NCI-H82 (cell line): ENCODE measurements at regions not wholly inside any gene's neighbourhood (a gene's known extent, or its start where the extent isn't known, plus 50 kb on each side); places are given as distances from the start of the nearest gene placed in this dataset.
A peak's percentile ranks its signal among the peaks of the same experiment; 100 is the strongest.
"Not testable (repeated sequence)": the region's sequence is repeated elsewhere in the genome, so short reads cannot be mapped to it uniquely, and the experiment has no call there.

Source experiments
- DNase-seq: peaks from one replicate; lab custom pipeline; 2025; lab: John Stamatoyannopoulos, UW

DNA sequence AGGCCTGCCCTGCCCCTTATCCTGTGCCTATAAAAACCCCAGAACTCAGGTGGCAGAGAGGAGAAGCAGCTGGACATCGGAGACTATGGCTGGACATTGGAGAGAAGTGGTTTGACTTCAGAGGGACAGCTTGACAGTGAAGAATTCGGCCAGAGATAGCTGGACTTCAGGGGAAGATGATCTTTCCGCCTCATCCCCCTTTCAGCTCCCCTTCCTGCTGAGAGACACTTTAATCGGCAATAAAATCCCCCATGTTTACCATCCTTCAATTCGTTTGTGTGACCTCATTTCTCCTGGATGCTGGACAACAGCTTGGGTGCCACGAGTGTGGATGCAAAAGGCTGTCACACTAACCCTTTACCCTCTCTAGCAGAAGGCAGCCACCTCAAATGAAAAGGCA, 134.1 kb upstream of the TUT7 start:
- DNase-seq = no peak

- DNase-seq = no peak
These were observed 133.6 kb upstream of the TUT7 start for GRCh38 chr9:86487838-86488233.

DNA sequence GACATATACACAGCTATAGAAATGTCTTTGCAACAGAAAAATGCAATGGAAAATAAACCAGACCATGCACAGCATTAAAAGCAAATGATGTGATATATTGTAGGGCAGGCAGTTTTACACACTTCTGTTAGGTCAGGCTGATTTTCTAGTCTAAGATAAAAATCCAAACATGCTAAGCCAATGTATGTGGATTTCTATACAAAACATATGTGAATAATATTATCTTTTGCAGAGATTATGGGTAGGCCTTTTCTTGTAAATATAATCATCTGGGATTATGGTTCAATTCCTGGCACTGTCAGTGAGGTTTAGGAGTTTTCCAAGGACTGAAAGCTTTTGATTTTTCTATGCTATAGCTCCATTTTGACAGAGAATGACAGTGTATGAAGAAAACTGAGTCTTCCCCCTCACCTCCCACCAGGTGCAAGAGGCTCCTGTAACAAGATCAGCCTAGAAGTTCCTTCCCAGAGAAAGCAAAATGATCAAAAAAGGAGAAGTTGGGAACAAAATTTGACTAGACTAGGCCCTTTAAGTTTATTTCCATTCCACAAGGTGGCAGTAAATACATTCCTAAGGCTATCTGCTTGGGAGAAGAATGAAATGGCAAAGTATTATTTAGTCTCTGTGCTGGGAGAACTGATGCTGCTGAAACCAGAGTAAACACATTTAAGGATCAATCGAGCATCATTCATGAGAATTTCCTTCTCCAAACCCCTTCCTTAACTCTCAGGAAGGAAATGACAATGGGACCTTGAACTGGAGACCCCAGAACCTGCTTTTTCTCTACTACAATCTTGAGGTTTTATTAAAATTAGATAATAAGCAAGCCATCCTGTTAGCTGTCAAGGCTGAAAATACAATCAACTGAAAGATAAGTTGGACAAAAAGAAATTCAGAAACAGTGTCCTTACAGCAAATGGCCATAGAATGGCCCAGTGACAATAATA, 133.0 kb upstream of the TUT7 start:
- DNase-seq = peak; percentile 47

DNA sequence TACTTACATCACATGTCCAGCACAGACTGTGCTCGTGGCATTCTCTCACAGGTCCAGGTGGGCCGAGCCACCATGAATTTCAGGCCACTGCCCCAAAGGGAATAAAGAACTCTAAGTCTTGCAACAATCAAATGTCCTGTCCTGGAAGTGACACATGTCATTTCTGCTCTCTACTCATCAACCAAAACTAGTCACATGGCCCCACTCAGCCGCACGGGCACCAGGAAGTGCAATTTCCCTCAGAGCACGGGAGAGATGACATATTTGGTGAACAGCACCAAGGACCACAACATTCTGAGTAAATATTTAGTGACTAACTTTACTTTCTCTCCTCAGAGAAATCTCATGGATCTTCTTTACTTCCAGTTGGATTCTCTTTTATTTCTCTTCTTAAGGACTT, 131.1 kb upstream of the TUT7 start:
- no peak for DNase-seq

- DNase-seq = no peak
These were observed 129.3 kb upstream of the TUT7 start for GRCh38 chr9:86483496-86483895.

GRCh38 chr9:86481466-86481865, 127.3 kb upstream of the TUT7 start:
- no peak for DNase-seq

- not testable (repeated sequence) for DNase-seq
These were observed 121.0 kb upstream of the TUT7 start for GRCh38 chr9:86475255-86475654.

- no peak for DNase-seq
These were observed 117.1 kb upstream of the TUT7 start for GRCh38 chr9:86471171-86471815.

GRCh38 chr9:86470326-86470725, 116.1 kb upstream of the TUT7 start:
- no peak for DNase-seq

GRCh38 chr9:86469476-86470250, 115.5 kb upstream of the TUT7 start:
- DNase-seq = no peak

- no peak for DNase-seq
These were observed 110.0 kb upstream of the TUT7 start for GRCh38 chr9:86464242-86464641.

GRCh38 chr9:86460216-86461002, 106.2 kb upstream of the TUT7 start:
- DNase-seq = no peak

DNA sequence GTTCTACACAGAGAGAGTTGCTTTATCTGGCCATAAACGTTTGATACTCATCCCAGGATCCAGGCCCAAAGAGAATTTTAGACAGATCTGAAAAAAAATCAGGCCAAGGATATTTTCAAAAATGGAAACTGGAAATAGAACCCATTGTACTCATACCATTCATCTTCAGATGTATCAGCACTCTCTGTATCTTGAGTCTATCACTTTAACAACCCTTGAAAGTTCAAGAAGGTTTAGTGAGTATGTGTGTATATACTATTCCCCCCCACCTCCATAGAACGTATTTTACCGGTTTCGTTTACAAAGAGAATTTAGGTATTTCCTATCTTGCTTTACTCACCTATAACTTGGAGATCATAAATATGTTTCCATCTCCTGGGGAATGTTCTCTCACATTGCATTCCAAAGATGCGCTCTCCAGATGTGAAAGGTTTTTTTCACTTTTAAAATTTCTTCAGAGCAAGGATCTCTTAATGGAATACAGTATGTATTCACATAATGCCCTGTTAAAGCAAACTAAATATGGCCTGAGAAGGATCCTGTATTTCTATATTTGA, 105.5 kb upstream of the TUT7 start:
- DNase-seq = no peak

DNA sequence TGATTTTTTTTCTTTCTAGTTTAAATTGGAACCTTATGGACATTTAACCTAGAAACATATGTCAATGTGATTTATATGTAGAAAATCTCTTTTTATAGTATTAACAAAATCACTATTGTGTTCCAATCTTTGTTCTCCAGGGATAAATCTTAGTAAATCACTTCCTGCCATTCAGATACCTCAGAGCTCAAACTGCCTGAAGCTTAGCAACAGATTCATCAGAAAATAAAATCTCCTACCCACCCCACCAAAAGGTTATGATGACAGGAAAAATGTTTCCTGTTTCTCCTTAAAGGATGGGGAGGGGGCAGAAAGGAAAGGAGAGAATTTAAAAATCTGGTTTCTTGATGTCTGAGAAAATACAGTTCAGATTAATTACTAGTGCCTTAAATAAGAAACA, 105.0 kb upstream of the TUT7 start:
- DNase-seq = no peak

DNA sequence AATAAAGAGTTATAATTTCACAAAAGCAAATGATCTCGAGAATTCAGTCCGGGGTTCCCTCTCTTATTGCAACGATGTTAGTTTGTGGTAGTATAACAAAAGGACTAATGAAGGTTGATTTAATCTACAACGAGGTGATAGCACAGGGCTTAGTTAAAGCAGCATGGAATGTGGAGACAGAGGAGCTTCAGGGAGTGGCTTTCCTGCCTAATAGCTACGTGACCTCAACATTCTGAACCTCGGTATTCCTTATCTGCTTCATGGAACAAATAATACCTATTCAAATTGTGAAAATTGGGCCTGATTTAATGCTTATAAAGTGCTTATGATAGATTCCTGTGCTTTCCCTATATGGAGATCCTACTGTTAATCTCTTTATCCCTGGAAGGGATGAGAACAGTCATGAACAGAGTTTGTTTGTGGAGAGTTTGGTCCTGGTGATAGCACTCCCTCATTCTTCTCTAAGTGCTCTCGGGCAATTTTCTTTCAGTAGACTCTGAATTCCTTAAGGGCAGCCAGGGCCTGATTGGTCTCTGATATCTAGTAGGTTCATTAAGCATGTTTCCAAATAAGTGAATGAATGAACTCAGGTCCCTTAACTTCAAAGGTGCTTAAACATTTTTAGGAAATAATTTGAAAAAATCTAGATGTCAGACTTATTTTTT, 104.1 kb upstream of the TUT7 start:
- DNase-seq = no peak

DNA sequence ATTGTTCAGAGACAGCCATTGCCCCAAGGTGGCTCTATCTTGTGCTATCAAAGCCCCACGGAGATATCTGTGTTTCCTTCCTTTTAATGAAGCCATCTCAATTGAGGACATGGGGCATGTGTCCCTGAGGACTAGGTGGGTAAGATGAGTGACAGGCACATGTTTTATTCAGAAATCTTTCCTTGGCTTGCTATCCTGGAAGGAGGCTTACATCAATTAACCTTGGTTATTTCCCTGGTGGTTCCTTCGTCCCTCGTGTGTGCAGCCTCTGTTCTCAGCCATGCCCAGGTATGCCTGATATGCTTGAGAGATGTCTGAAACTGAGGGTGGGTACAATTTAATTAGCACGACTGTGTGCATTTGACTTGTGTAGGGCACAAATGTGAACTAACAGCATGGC, 102.2 kb upstream of the TUT7 start:
- no peak for DNase-seq

DNA sequence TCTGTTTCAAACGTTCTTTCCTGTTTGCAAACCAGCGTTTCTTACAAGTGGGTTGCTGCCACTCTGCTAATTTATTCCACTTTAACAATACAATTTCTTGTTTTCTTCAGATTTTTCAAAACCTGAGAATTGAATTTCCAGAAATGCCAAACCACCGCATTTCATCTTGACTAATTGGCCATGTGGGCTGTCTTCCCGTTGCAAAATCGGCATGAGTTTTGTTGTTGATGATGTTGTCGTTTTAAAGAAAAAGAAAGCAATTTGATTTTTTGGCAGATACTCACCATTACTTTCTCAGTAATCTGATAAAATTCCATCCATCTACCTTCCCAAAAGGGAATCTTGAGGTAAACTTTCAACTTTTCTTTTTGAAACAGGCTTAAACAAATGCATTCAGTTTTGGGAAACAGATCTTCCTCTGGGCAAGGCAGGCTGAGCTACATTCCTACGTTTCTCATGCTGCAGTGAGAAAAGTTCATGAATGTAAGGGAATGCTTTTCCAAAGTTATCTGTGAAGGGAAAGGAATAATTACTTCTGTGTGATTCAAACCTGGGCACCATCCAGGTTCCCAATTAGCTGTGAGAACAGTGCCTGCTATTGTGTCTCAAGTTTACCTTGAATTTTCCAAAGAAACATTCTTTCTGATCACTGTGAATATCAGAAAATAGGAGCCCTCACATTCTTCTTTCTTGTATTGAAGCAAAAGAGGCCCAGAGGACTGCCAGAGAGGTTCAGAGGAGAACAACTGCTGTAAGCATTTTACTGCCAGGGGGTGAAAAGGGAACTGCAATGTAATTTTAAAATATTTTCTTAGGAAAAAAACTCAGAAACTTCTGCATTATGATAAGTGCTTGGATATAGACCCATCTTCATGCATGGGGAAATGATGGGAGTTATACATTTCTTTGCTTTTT, 100.7 kb upstream of the TUT7 start:
- no peak for DNase-seq

DNA sequence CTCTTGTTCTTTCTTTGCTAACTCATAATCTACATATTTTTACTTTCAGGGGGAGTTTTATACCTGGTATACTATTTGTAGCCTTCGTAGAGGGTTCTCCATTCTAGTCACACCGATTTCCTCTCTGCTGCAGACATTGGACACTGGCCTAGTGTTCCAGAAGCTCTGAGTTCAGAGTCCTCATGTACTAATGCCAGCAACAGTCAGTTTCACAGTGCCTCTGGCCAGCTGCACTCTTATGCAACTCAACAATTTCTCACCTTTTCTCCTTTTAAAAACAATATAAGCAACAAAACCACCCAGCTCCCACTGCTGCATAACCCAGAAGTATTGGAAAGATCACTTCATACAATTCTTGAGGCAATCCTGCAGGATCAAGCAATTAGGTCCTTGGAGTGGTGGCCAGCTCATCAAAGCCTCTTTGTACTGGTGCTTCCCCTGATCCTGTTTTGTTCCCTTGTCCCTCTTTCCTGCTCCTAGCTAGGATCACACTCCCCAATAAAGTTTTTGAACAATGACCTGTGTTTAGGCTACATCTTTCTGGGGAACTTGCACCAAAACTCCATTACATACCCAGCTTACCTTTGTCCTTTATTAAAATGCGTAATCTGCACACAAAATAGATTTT, 98.1 kb upstream of the TUT7 start:
- DNase-seq = no peak

DNA sequence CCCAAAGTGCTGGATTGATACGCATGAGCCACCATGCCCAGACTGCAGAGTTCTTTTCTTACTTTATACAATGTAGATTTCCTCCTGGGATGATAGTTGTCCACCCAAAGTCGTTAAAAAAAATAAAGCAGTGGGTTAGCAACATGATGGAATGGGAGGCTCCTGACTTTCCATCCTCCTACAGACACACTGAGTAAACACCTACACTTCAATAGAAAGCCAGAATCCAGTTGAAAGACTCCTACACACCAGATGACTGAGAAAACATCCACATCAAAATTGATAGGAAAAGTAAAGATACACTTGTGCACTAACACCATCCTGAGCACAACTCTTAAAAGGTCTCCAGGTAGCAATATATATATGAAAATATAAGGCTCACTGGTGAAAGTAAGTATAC, 95.0 kb upstream of the TUT7 start:
- DNase-seq = no peak
